Astrocyte (in vitro differentiated cells and primary cell): ENCODE measurements at regions not wholly inside any gene's neighbourhood (a gene's known extent, or its start where the extent isn't known, plus 50 kb on each side); places are given as distances from the start of the nearest gene placed in this dataset.

Source experiments
- DNase-seq: peaks from one replicate; pipeline ENCODE4 v3.0.0-alpha.2; 2010; ENCODE audit warnings: low read depth
- FAIRE-seq: peaks from 2 replicates; lab custom pipeline; 2011; peaks lifted over from hg19 to GRCh38; lab: Jason Lieb, UNC
- H2AFZ ChIP-seq: 2 replicates; pipeline ENCODE4 v1.6.0; 2012; ENCODE audit warnings: low read depth, low read length, inconsistent platforms
- H3K27ac ChIP-seq: 2 replicates; pipeline ENCODE4 v1.5.1; 2011; ENCODE audit warnings: low read depth, low read length, inconsistent platforms
- H3K27me3 ChIP-seq: 2 replicates; pipeline ENCODE4 v1.6.0; 2011; ENCODE audit warnings: low read length, inconsistent platforms; ENCODE audit not compliant: insufficient read depth
- H3K36me3 ChIP-seq: 2 replicates; pipeline ENCODE4 v1.5.1; 2011; ENCODE audit warnings: low read length, inconsistent platforms; ENCODE audit not compliant: insufficient read depth
- H3K4me1 ChIP-seq: 2 replicates; pipeline ENCODE4 v1.5.1; 2011; ENCODE audit warnings: low read length, inconsistent platforms; ENCODE audit not compliant: insufficient read depth
- H3K4me2 ChIP-seq: 2 replicates; pipeline ENCODE4 v1.6.0; 2012; ENCODE audit warnings: low read length, inconsistent platforms
- H3K4me3 ChIP-seq: 2 replicates; pipeline ENCODE4 v1.5.1; 2011; ENCODE audit warnings: low read depth, mild to moderate bottlenecking, low read length, inconsistent platforms; ENCODE audit not compliant: insufficient read depth
- H3K79me2 ChIP-seq: 2 replicates; pipeline ENCODE4 v1.6.0; 2012; ENCODE audit warnings: mild to moderate bottlenecking, low read length, inconsistent platforms; ENCODE audit not compliant: insufficient read depth
- H3K9ac ChIP-seq: 2 replicates; pipeline ENCODE4 v1.6.0; 2012; ENCODE audit warnings: mild to moderate bottlenecking, low read length, inconsistent platforms
- H3K9me3 ChIP-seq: 2 replicates; pipeline ENCODE4 v1.5.1; 2012; ENCODE audit warnings: low read depth, mild to moderate bottlenecking, low read length, inconsistent platforms; ENCODE audit not compliant: insufficient read depth
- H4K20me1 ChIP-seq: 2 replicates; pipeline ENCODE4 v1.6.0; 2012; ENCODE audit warnings: low read length, inconsistent platforms; ENCODE audit not compliant: insufficient read depth
- H3K27ac Mint-ChIP-seq: one replicate; pipeline ENCODE4 v1.8.0; 2021; ENCODE audit warnings: mild to moderate bottlenecking, mixed read lengths; ENCODE audit not compliant: unreplicated experiment
- H3K27me3 Mint-ChIP-seq: one replicate; pipeline ENCODE4 v1.8.0; 2021; ENCODE audit warnings: low read depth, mixed read lengths; ENCODE audit not compliant: unreplicated experiment
- H3K36me3 Mint-ChIP-seq: one replicate; pipeline ENCODE4 v1.8.0; 2021; ENCODE audit warnings: low read depth, mixed read lengths; ENCODE audit not compliant: unreplicated experiment
- H3K4me1 Mint-ChIP-seq: one replicate; pipeline ENCODE4 v1.8.0; 2021; ENCODE audit warnings: low read depth, mixed read lengths; ENCODE audit not compliant: unreplicated experiment
- H3K4me3 Mint-ChIP-seq: one replicate; pipeline ENCODE4 v1.8.0; 2021; ENCODE audit warnings: mild to moderate bottlenecking, moderate library complexity, mixed read lengths; ENCODE audit not compliant: unreplicated experiment
- H3K9me3 Mint-ChIP-seq: one replicate; pipeline ENCODE4 v1.8.0; 2021; ENCODE audit warnings: mild to moderate bottlenecking, mixed read lengths; ENCODE audit not compliant: unreplicated experiment
- CTCF ChIP-seq: IDR thresholded peaks from 2 replicates; pipeline ENCODE4 v1.5.1; 2011; ENCODE audit warnings: low read depth, mild to moderate bottlenecking, inconsistent platforms, low read length, moderate library complexity; ENCODE audit not compliant: insufficient read depth
- EZH2 ChIP-seq: IDR thresholded peaks from 2 replicates; pipeline ENCODE4 v1.6.1; 2012; ENCODE audit warnings: mild to moderate bottlenecking, low read length, inconsistent platforms; ENCODE audit not compliant: insufficient read depth

- FAIRE-seq (peak; percentile 37), DNase-seq (peak; percentile 26)
- no peaks in the 10 kb centered on the region for H3K79me2 ChIP-seq
- H3K9me3 Mint-ChIP-seq: no peaks in the 10 kb centered on the region
- no peak overlapping the region for H3K9ac ChIP-seq
- no peak overlapping the region for H3K27ac ChIP-seq
- H3K27ac Mint-ChIP-seq: no peak overlapping the region
- peaks cover 3% of the 10 kb centered on the region for H3K27me3 Mint-ChIP-seq
- H3K9me3 ChIP-seq: no peaks in the 10 kb centered on the region
- H3K27me3 ChIP-seq: no peaks in the 10 kb centered on the region
- no peak overlapping the region for H3K4me2 ChIP-seq
- H2AFZ ChIP-seq: no peak overlapping the region
- no peaks in the 10 kb centered on the region for H3K4me1 ChIP-seq
- TF ChIP-seq EZH2: no peak
- TF ChIP-seq CTCF: no peak
- H3K4me3 Mint-ChIP-seq: no peak overlapping the region
- H3K36me3 Mint-ChIP-seq: no peaks in the 10 kb centered on the region
- no peaks in the 10 kb centered on the region for H3K36me3 ChIP-seq
- H3K4me3 ChIP-seq: no peak overlapping the region
- no peaks in the 10 kb centered on the region for H4K20me1 ChIP-seq
- H3K4me1 Mint-ChIP-seq: peaks cover 21% of the 10 kb centered on the region
Measured at GRCh38 chr5:68845131-68845530, 248.7 kb upstream of the SLC30A5 start.

- no peak overlapping the region for H3K27ac ChIP-seq
- Mint-ChIP-seq H3K27me3 (peaks cover 3% of the 10 kb centered on the region), H3K4me3 (no peak overlapping the region), H3K27ac (no peak overlapping the region), H3K4me1 (peaks cover 21% of the 10 kb centered on the region), H3K36me3 (no peaks in the 10 kb centered on the region), H3K9me3 (no peaks in the 10 kb centered on the region)
- no peaks in the 10 kb centered on the region for H3K79me2 ChIP-seq
- H2AFZ ChIP-seq: no peak overlapping the region
- H3K4me3 ChIP-seq: no peak overlapping the region
- FAIRE-seq (no peak), DNase-seq (no peak)
- no peak overlapping the region for H3K4me2 ChIP-seq
- H3K9me3 ChIP-seq: no peaks in the 10 kb centered on the region
- H3K4me1 ChIP-seq: no peaks in the 10 kb centered on the region
- H3K36me3 ChIP-seq: no peaks in the 10 kb centered on the region
- no peak for TF ChIP-seq CTCF
- TF ChIP-seq EZH2: no peak
- no peak overlapping the region for H3K9ac ChIP-seq
- H3K27me3 ChIP-seq: no peaks in the 10 kb centered on the region
- H4K20me1 ChIP-seq: no peaks in the 10 kb centered on the region
Measured at GRCh38 chr5:68846828-68847227, 247.0 kb upstream of the SLC30A5 start.

- Histone ChIP-seq H3K27ac (no peak overlapping the region), H3K9ac (no peak overlapping the region), H3K9me3 (no peaks in the 10 kb centered on the region), H3K4me2 (no peak overlapping the region), H2AFZ (no peak overlapping the region), H3K36me3 (no peaks in the 10 kb centered on the region), H3K27me3 (no peaks in the 10 kb centered on the region), H3K4me1 (no peaks in the 10 kb centered on the region), H4K20me1 (no peaks in the 10 kb centered on the region), H3K4me3 (no peak overlapping the region), H3K79me2 (no peaks in the 10 kb centered on the region)
- TF ChIP-seq CTCF (no peak), EZH2 (no peak)
- no peak overlapping the region for H3K4me3 Mint-ChIP-seq
- H3K36me3 Mint-ChIP-seq: no peaks in the 10 kb centered on the region
- no peaks in the 10 kb centered on the region for H3K9me3 Mint-ChIP-seq
- no peak overlapping the region for H3K27ac Mint-ChIP-seq
- peaks cover 3% of the 10 kb centered on the region for H3K27me3 Mint-ChIP-seq
- FAIRE-seq: peak; percentile 29
- peak; percentile 8 for DNase-seq
- H3K4me1 Mint-ChIP-seq: peaks cover 21% of the 10 kb centered on the region
Measured at GRCh38 chr5:68848091-68848490, 245.7 kb upstream of the SLC30A5 start.
